ENCODE measurements at regions not wholly inside any gene's neighbourhood (a gene's known extent, or its start where the extent isn't known, plus 50 kb on each side); places are given as distances from the start of the nearest gene placed in this dataset.

- no peak for DNase-seq (ENCODE audit: low read depth in 1 of 2, low spot score in 1 of 2)
- H3K27ac ChIP-seq (replicated peaks): no peak overlapping the region
- H3K4me3 ChIP-seq (replicated peaks; ENCODE audit: insufficient read depth, low read length): no peak overlapping the region
These were observed 469.5 kb downstream of the TSHZ3 start for GRCh38 chr19:30879736-30880135.

GRCh38 chr19:30879225-30879624, 470.0 kb downstream of the TSHZ3 start:
- no peak for DNase-seq (ENCODE audit: low read depth in 1 of 2, low spot score in 1 of 2)
- no peak overlapping the region for H3K27ac ChIP-seq (replicated peaks)
- H3K27me3 ChIP-seq (ENCODE audit: insufficient read depth, poor library complexity, severe bottlenecking): no peaks in the 10 kb centered on the region
- no peak for TF ChIP-seq GABPA (IDR thresholded peaks at IDR 0.05; ENCODE audit: low read depth)
- no peak for TF ChIP-seq REST (IDR thresholded peaks at IDR 0.05; ENCODE audit: insufficient replicate concordance, low read depth)
- TF ChIP-seq SPI1 (IDR thresholded peaks at IDR 0.05; ENCODE audit: borderline replicate concordance, low read depth): no peak
- no peak for TF ChIP-seq CTCF (IDR thresholded peaks at IDR 0.05; ENCODE audit: insufficient read depth, low read length)
- no peak for TF ChIP-seq POLR2AphosphoS5 (IDR thresholded peaks at IDR 0.05; ENCODE audit: low read depth)
- H3K4me3 ChIP-seq (replicated peaks; ENCODE audit: insufficient read depth, low read length): no peak overlapping the region

More at GRCh38 chr19:30879736-30880135, 469.5 kb downstream of the TSHZ3 start:
- TF ChIP-seq GABPA (IDR thresholded peaks at IDR 0.05; ENCODE audit: low read depth): no peak
- TF ChIP-seq POLR2AphosphoS5 (IDR thresholded peaks at IDR 0.05; ENCODE audit: low read depth): no peak
- TF ChIP-seq SPI1 (IDR thresholded peaks at IDR 0.05; ENCODE audit: borderline replicate concordance, low read depth): no peak
- TF ChIP-seq REST (IDR thresholded peaks at IDR 0.05; ENCODE audit: insufficient replicate concordance, low read depth): no peak
- no peaks in the 10 kb centered on the region for H3K27me3 ChIP-seq (ENCODE audit: insufficient read depth, poor library complexity, severe bottlenecking)

- Histone ChIP-seq H3K27me3 (ENCODE audit: insufficient read depth, poor library complexity, severe bottlenecking) (no peaks in the 10 kb centered on the region), H3K4me3 (replicated peaks; ENCODE audit: insufficient read depth, low read length) (no peak overlapping the region), H3K27ac (replicated peaks) (no peak overlapping the region)
- DNase-seq (ENCODE audit: low read depth in 1 of 2, low spot score in 1 of 2): no peak
- TF ChIP-seq CTCF (IDR thresholded peaks at IDR 0.05; ENCODE audit: insufficient read depth, low read length) (no peak), GABPA (IDR thresholded peaks at IDR 0.05; ENCODE audit: low read depth) (no peak), POLR2AphosphoS5 (IDR thresholded peaks at IDR 0.05; ENCODE audit: low read depth) (no peak), SPI1 (IDR thresholded peaks at IDR 0.05; ENCODE audit: borderline replicate concordance, low read depth) (no peak), REST (IDR thresholded peaks at IDR 0.05; ENCODE audit: insufficient replicate concordance, low read depth) (no peak)
These were observed 470.7 kb downstream of the TSHZ3 start for GRCh38 chr19:30878495-30878894.
